ENCODE measurements at regions not wholly inside any gene's neighbourhood (a gene's known extent, or its start where the extent isn't known, plus 50 kb on each side); places are given as distances from the start of the nearest gene placed in this dataset.
"Not testable (repeated sequence)": the region's sequence is repeated elsewhere in the genome, so short reads cannot be mapped to it uniquely, and the experiment has no call there.

GRCh38 chr7:113308399-113308798 is 190.0 kb upstream of the SMIM30 start:
- no peaks in the 10 kb centered on the region for H3K9me3 ChIP-seq (ENCODE audit: insufficient read depth, low read depth, low read length)
- no peaks in the 10 kb centered on the region for H4K20me1 ChIP-seq (ENCODE audit: insufficient read depth, low read length, poor library complexity, severe bottlenecking)
- H3K79me2 ChIP-seq (ENCODE audit: insufficient read depth, low read length): no peaks in the 10 kb centered on the region
- H3K36me3 ChIP-seq (ENCODE audit: insufficient read depth, low read length): no peaks in the 10 kb centered on the region
- TF ChIP-seq EZH2phosphoT487 (IDR thresholded peaks at IDR 0.05; ENCODE audit: borderline replicate concordance) (no peak), CTCF (conservative IDR thresholded peaks at IDR 0.05; ENCODE audit: low read length) (no peak)
- H3K4me1 ChIP-seq (ENCODE audit: insufficient read depth, low read length, poor library complexity, severe bottlenecking): no peaks in the 10 kb centered on the region
- no peaks in the 10 kb centered on the region for H3F3A ChIP-seq (ENCODE audit: low read depth)
- no peak overlapping the region for H2AFZ ChIP-seq (ENCODE audit: low read length)
- no peak overlapping the region for H3K9ac ChIP-seq (ENCODE audit: low read depth, low read length, poor library complexity, severe bottlenecking)
- no peak overlapping the region for H3K4me2 ChIP-seq (ENCODE audit: low read depth, low read length, poor library complexity, severe bottlenecking)
- no peak overlapping the region for H3K4me3 ChIP-seq (ENCODE audit: low read length, poor library complexity, severe bottlenecking)
- no peaks in the 10 kb centered on the region for H3K27me3 ChIP-seq (ENCODE audit: insufficient read depth, low read length, poor library complexity, severe bottlenecking)
- H3K9me2 ChIP-seq (replicated peaks; ENCODE audit: low read depth, low read length): no peaks in the 10 kb centered on the region

- H3K36me3 ChIP-seq (ENCODE audit: insufficient read depth, low read length): no peaks in the 10 kb centered on the region
- H3K4me1 ChIP-seq (ENCODE audit: insufficient read depth, low read length, poor library complexity, severe bottlenecking): no peaks in the 10 kb centered on the region
- H3K9me2 ChIP-seq (replicated peaks; ENCODE audit: low read depth, low read length): no peaks in the 10 kb centered on the region
- H3K9ac ChIP-seq (ENCODE audit: low read depth, low read length, poor library complexity, severe bottlenecking): no peak overlapping the region
- H3K4me3 ChIP-seq (ENCODE audit: low read length, poor library complexity, severe bottlenecking): no peak overlapping the region
- no peaks in the 10 kb centered on the region for H4K20me1 ChIP-seq (ENCODE audit: insufficient read depth, low read length, poor library complexity, severe bottlenecking)
- H3K9me3 ChIP-seq (ENCODE audit: insufficient read depth, low read depth, low read length): no peaks in the 10 kb centered on the region
- no peaks in the 10 kb centered on the region for H3K79me2 ChIP-seq (ENCODE audit: insufficient read depth, low read length)
- TF ChIP-seq CTCF (conservative IDR thresholded peaks at IDR 0.05; ENCODE audit: low read length) (no peak), EZH2phosphoT487 (IDR thresholded peaks at IDR 0.05; ENCODE audit: borderline replicate concordance) (no peak)
- H3F3A ChIP-seq (ENCODE audit: low read depth): no peaks in the 10 kb centered on the region
- H3K4me2 ChIP-seq (ENCODE audit: low read depth, low read length, poor library complexity, severe bottlenecking): no peak overlapping the region
- no peaks in the 10 kb centered on the region for H3K27me3 ChIP-seq (ENCODE audit: insufficient read depth, low read length, poor library complexity, severe bottlenecking)
- no peak overlapping the region for H2AFZ ChIP-seq (ENCODE audit: low read length)
These were observed 188.8 kb upstream of the SMIM30 start for GRCh38 chr7:113307147-113307546.

- no peaks in the 10 kb centered on the region for H3F3A ChIP-seq (ENCODE audit: low read depth)
- H3K4me1 ChIP-seq (ENCODE audit: insufficient read depth, low read length, poor library complexity, severe bottlenecking): no peaks in the 10 kb centered on the region
- H3K9ac ChIP-seq (ENCODE audit: low read depth, low read length, poor library complexity, severe bottlenecking): no peak overlapping the region
- no peak overlapping the region for H3K4me2 ChIP-seq (ENCODE audit: low read depth, low read length, poor library complexity, severe bottlenecking)
- no peak for TF ChIP-seq EZH2phosphoT487 (IDR thresholded peaks at IDR 0.05; ENCODE audit: borderline replicate concordance)
- no peaks in the 10 kb centered on the region for H3K79me2 ChIP-seq (ENCODE audit: insufficient read depth, low read length)
- H4K20me1 ChIP-seq (ENCODE audit: insufficient read depth, low read length, poor library complexity, severe bottlenecking): no peaks in the 10 kb centered on the region
- no peaks in the 10 kb centered on the region for H3K9me2 ChIP-seq (replicated peaks; ENCODE audit: low read depth, low read length)
- no peaks in the 10 kb centered on the region for H3K9me3 ChIP-seq (ENCODE audit: insufficient read depth, low read depth, low read length)
- no peak overlapping the region for H3K4me3 ChIP-seq (ENCODE audit: low read length, poor library complexity, severe bottlenecking)
- H3K27me3 ChIP-seq (ENCODE audit: insufficient read depth, low read length, poor library complexity, severe bottlenecking): no peaks in the 10 kb centered on the region
- H2AFZ ChIP-seq (ENCODE audit: low read length): no peak overlapping the region
- H3K36me3 ChIP-seq (ENCODE audit: insufficient read depth, low read length): no peaks in the 10 kb centered on the region
These were observed 187.9 kb upstream of the SMIM30 start for GRCh38 chr7:113306302-113306701.

- no peaks in the 10 kb centered on the region for H4K20me1 ChIP-seq (ENCODE audit: insufficient read depth, low read length, poor library complexity, severe bottlenecking)
- H3K36me3 ChIP-seq (ENCODE audit: insufficient read depth, low read length): no peaks in the 10 kb centered on the region
- no peak overlapping the region for H3K9ac ChIP-seq (ENCODE audit: low read depth, low read length, poor library complexity, severe bottlenecking)
- H3K4me1 ChIP-seq (ENCODE audit: insufficient read depth, low read length, poor library complexity, severe bottlenecking): no peaks in the 10 kb centered on the region
- no peak for TF ChIP-seq CTCF (conservative IDR thresholded peaks at IDR 0.05; ENCODE audit: low read length)
- no peak for TF ChIP-seq EZH2phosphoT487 (IDR thresholded peaks at IDR 0.05; ENCODE audit: borderline replicate concordance)
- no peaks in the 10 kb centered on the region for H3K9me3 ChIP-seq (ENCODE audit: insufficient read depth, low read depth, low read length)
- H3K27me3 ChIP-seq (ENCODE audit: insufficient read depth, low read length, poor library complexity, severe bottlenecking): no peaks in the 10 kb centered on the region
- H3K4me3 ChIP-seq (ENCODE audit: low read length, poor library complexity, severe bottlenecking): no peak overlapping the region
- no peak overlapping the region for H2AFZ ChIP-seq (ENCODE audit: low read length)
- no peaks in the 10 kb centered on the region for H3K79me2 ChIP-seq (ENCODE audit: insufficient read depth, low read length)
- no peaks in the 10 kb centered on the region for H3K9me2 ChIP-seq (replicated peaks; ENCODE audit: low read depth, low read length)
- H3K4me2 ChIP-seq (ENCODE audit: low read depth, low read length, poor library complexity, severe bottlenecking): no peak overlapping the region
- no peaks in the 10 kb centered on the region for H3F3A ChIP-seq (ENCODE audit: low read depth)
These were observed 185.8 kb upstream of the SMIM30 start for GRCh38 chr7:113304104-113304503.

GRCh38 chr7:113303388-113303787 is 185.0 kb upstream of the SMIM30 start:
- not testable (repeated sequence) for H3K79me2 ChIP-seq (ENCODE audit: insufficient read depth, low read length); H3K9me3 ChIP-seq (ENCODE audit: insufficient read depth, low read depth, low read length); H3K36me3 ChIP-seq (ENCODE audit: insufficient read depth, low read length); H4K20me1 ChIP-seq (ENCODE audit: insufficient read depth, low read length, poor library complexity, severe bottlenecking); H3K27me3 ChIP-seq (ENCODE audit: insufficient read depth, low read length, poor library complexity, severe bottlenecking); H3K4me2 ChIP-seq (ENCODE audit: low read depth, low read length, poor library complexity, severe bottlenecking); H3K9me2 ChIP-seq (replicated peaks; ENCODE audit: low read depth, low read length); H3K9ac ChIP-seq (ENCODE audit: low read depth, low read length, poor library complexity, severe bottlenecking); H3K4me1 ChIP-seq (ENCODE audit: insufficient read depth, low read length, poor library complexity, severe bottlenecking); H2AFZ ChIP-seq (ENCODE audit: low read length); H3F3A ChIP-seq (ENCODE audit: low read depth); H3K4me3 ChIP-seq (ENCODE audit: low read length, poor library complexity, severe bottlenecking)
